GM12878 (cell line): ENCODE measurements at regions not wholly inside any gene's neighbourhood (a gene's known extent, or its start where the extent isn't known, plus 50 kb on each side); places are given as distances from the start of the nearest gene placed in this dataset.

Experiments used
- ATAC-seq: fragments of 200-7000 bp; cut with Tn5 transposase; 3 replicates; pipeline ENCODE4 v1.9.1; 2020; ENCODE audit warnings: mild to moderate bottlenecking, moderate library complexity
- BruUV-seq: library from RNA; stranded (reverse); fragments of 400-500 nt; replicated peaks from 2 replicates; lab custom pipeline; 2021; lab: Mats Ljungman, UMichigan
- CTCF ChIA-PET: fragments of 300-600 bp; sonication (Branson Sonifier 250); formaldehyde crosslinking; extraction: SDS; loops from one replicate; lab custom pipeline; 2021; ENCODE audit warnings: inconsistent platforms; lab: Yijun Ruan, JAX
- POLR2A ChIA-PET: fragments of 350-600 bp; formaldehyde crosslinking; extraction: SDS; loops from one replicate; lab custom pipeline; 2021; ENCODE audit warnings: inconsistent platforms; lab: Charles Lee
- RAD21 ChIA-PET: fragments of 300-600 bp; sonication (Branson Sonifier 250); formaldehyde crosslinking; loops from one replicate; lab custom pipeline; 2023; ENCODE audit warnings: antibody characterized with exemption; ENCODE audit not compliant: unreplicated experiment; lab: Charles Lee
- SMC1A ChIA-PET: fragments of 300-600 bp; sonication (Branson Sonifier 250); formaldehyde crosslinking; loops from one replicate; lab custom pipeline; 2023; ENCODE audit not compliant: unreplicated experiment, uncharacterized antibody; lab: Charles Lee
- DNase-seq: peaks from one replicate; pipeline ENCODE4 v3.0.0-alpha.2; 2011; ENCODE audit warnings: low read depth, low spot score
- FAIRE-seq: peaks from 3 replicates; lab custom pipeline; 2011; peaks lifted over from hg19 to GRCh38; lab: Jason Lieb, UNC
- H2AFZ ChIP-seq: 2 replicates; pipeline ENCODE4 v1.6.0; 2011; ENCODE audit warnings: low read depth, low read length, control low read depth; ENCODE audit not compliant: control insufficient read depth
- H3K27ac ChIP-seq: 2 replicates; pipeline ENCODE4 v1.5.1; 2011; ENCODE audit warnings: control low read depth; ENCODE audit not compliant: control insufficient read depth, insufficient read depth
- H3K27me3 ChIP-seq, 2 experiments: replicated peaks in 1 of 2; 2 replicates each; pipeline versions ENCODE4 v1.6.0 to v1.6.1; 2011; ENCODE audit warnings: low read length in 1 of 2; ENCODE audit not compliant: control insufficient read depth in 2 of 2, insufficient read depth in 2 of 2
- H3K36me3 ChIP-seq, 2 experiments: 2 replicates each; pipeline ENCODE4 v1.5.1; 2011; ENCODE audit warnings: low read length in 1 of 2; ENCODE audit not compliant: control insufficient read depth in 2 of 2, insufficient read depth in 2 of 2
- H3K4me1 ChIP-seq: 2 replicates; pipeline ENCODE4 v1.6.1; 2011; ENCODE audit warnings: mild to moderate bottlenecking, low read length, moderate library complexity, mixed read lengths; ENCODE audit not compliant: control insufficient read depth, insufficient read depth
- H3K4me2 ChIP-seq: 2 replicates; pipeline ENCODE4 v1.6.0; 2011; ENCODE audit warnings: control low read depth; ENCODE audit not compliant: control insufficient read depth, insufficient read depth
- H3K4me3 ChIP-seq: fragments of 200-600 bp; sonication (generic); 2 replicates; pipeline ENCODE4 v1.5.1; 2016
- H3K79me2 ChIP-seq: 2 replicates; pipeline ENCODE4 v1.6.0; 2011; ENCODE audit warnings: low read length; ENCODE audit not compliant: control insufficient read depth, insufficient read depth
- H3K9ac ChIP-seq: 2 replicates; pipeline ENCODE4 v1.8.0; 2011; ENCODE audit warnings: low read length, control low read depth, mixed read lengths; ENCODE audit not compliant: control insufficient read depth, insufficient read depth
- H3K9me3 ChIP-seq: replicated peaks from 3 replicates; pipeline ENCODE4 v1.5.1; 2011; ENCODE audit warnings: mild to moderate bottlenecking, low read length; ENCODE audit not compliant: control insufficient read depth, insufficient read depth
- H4K20me1 ChIP-seq: 2 replicates; pipeline ENCODE4 v1.6.0; 2011; ENCODE audit not compliant: control insufficient read depth, insufficient read depth
- ASH2L ChIP-seq: fragments of 300-600, 200-600 bp; sonication (generic); IDR thresholded peaks from 2 replicates; pipeline ENCODE4 v1.6.1; 2017; ENCODE audit warnings: low read depth, mild to moderate bottlenecking, borderline replicate concordance
- ATF7 ChIP-seq: fragments of 450-650 bp; IDR thresholded peaks from 2 replicates; pipeline ENCODE4 v1.6.1; 2016; ENCODE audit warnings: low read depth, mild to moderate bottlenecking
- CHD2 ChIP-seq: IDR thresholded peaks from 2 replicates; pipeline ENCODE4 v1.6.1; 2011; ENCODE audit warnings: low read depth, low read length, improper control_type of control experiment, borderline replicate concordance
- E2F8 ChIP-seq: fragments of 450-650 bp; IDR thresholded peaks from 2 replicates; pipeline ENCODE4 v1.6.1; 2018; ENCODE audit warnings: mild to moderate bottlenecking, low read depth, moderate library complexity; ENCODE audit not compliant: partially characterized antibody
- E4F1 ChIP-seq: fragments of 450-650 bp; IDR thresholded peaks from 2 replicates; pipeline ENCODE4 v1.6.1; 2018; ENCODE audit warnings: borderline replicate concordance, mild to moderate bottlenecking; ENCODE audit not compliant: partially characterized antibody
- HDAC2 ChIP-seq: fragments of 200-600 bp; sonication (generic); IDR thresholded peaks from 2 replicates; pipeline ENCODE4 v1.6.1; 2017
- LARP7 ChIP-seq: fragments of 450-650 bp; IDR thresholded peaks from 2 replicates; pipeline ENCODE4 v1.6.1; 2017; ENCODE audit warnings: mild to moderate bottlenecking
- MEF2A ChIP-seq: IDR thresholded peaks from 2 replicates; pipeline ENCODE4 v1.6.1; 2011; ENCODE audit warnings: low read depth, mild to moderate bottlenecking, low read length, moderate library complexity; ENCODE audit not compliant: insufficient read depth
- RUNX3 ChIP-seq: IDR thresholded peaks from 2 replicates; pipeline ENCODE4 v1.6.1; 2012; ENCODE audit warnings: low read length, inconsistent platforms
- SMARCA5 ChIP-seq: fragments of 450-650 bp; IDR thresholded peaks from 2 replicates; pipeline ENCODE4 v1.6.1; 2017; ENCODE audit warnings: mild to moderate bottlenecking
- WGBS: methylation state at CpG from one replicate; pipeline ENCODE4 v1.1.6; 2016; ENCODE audit warnings: low lambda C conversion rate; ENCODE audit not compliant: insufficient replicate concordance, insufficient coverage; ENCODE audit errors: missing lambda C conversion rate; 5-methylcytosine and 5-hydroxymethylcytosine counted together
- in situ Hi-C: fragments of 300-500 bp; cut with MboI; formaldehyde crosslinking; loops from 9 replicates; pipeline ENCODE4 v1.14.3; 2018; ENCODE audit warnings: mixed read lengths
- intact Hi-C: fragments of 100-400 bp; cut with micrococcal nuclease; formaldehyde crosslinking; loops from one replicate; pipeline ENCODE4 v1.14.2; 2022; ENCODE audit not compliant: unreplicated experiment
- TF ChIP-seq, protein P1 (sequence below): fragments of 450-650 bp; IDR thresholded peaks from 2 replicates; pipeline ENCODE4 v1.6.1; 2017; ENCODE audit warnings: mild to moderate bottlenecking, low read depth, inconsistent platforms; ENCODE audit not compliant: poor library complexity, severe bottlenecking

DNA sequence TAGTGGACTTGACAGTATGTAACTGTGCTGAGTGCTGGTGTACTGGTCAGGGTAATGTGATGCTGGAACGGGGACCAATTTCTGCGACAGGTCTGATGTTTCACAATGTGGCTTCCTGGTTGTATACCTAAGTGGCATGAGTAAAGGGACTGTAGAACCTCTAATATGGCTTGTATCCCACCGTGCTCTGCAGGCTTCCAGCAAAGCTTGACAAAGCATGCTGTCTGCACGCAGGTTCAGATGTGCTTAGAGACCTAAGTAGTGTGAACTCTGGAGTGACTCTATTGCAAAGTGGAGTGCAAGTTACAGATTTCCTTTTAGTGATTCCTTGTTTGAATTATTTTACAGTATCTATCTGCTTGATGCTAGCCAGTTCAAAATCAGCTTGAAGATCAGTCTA, 415.8 kb upstream of the NOVA1 start (continued):
- TF ChIP-seq E4F1 (no peak), E2F8 (no peak), MEF2A (no peak), ATF7 (no peak)
- TF ChIP-seq, all 136 proteins: peak for 0

GRCh38 chr14:27015065-27015464, 417.2 kb upstream of the NOVA1 start:
- H3K4me3 ChIP-seq: no peak overlapping the region
- DNase-seq (no peak), ATAC-seq (no peak), FAIRE-seq (no peak)
- no peaks in the 10 kb centered on the region for H3K9me3 ChIP-seq
- ChIA-PET RAD21 (no interaction called here), POLR2A (no interaction called here), SMC1A (no interaction called here), CTCF (no interaction called here)
- no peak overlapping the region for H2AFZ ChIP-seq
- no peaks in the 10 kb centered on the region for H3K4me1 ChIP-seq
- H3K79me2 ChIP-seq: no peaks in the 10 kb centered on the region
- 0% methylated on average over 1 of the region's 1 CpG for WGBS
- TF ChIP-seq ATF7 (no peak), RUNX3 (no peak), ASH2L (no peak), LARP7 (no peak), CHD2 (no peak), SMARCA5 (no peak), HDAC2 (no peak)
- TF ChIP-seq, protein P1, sequence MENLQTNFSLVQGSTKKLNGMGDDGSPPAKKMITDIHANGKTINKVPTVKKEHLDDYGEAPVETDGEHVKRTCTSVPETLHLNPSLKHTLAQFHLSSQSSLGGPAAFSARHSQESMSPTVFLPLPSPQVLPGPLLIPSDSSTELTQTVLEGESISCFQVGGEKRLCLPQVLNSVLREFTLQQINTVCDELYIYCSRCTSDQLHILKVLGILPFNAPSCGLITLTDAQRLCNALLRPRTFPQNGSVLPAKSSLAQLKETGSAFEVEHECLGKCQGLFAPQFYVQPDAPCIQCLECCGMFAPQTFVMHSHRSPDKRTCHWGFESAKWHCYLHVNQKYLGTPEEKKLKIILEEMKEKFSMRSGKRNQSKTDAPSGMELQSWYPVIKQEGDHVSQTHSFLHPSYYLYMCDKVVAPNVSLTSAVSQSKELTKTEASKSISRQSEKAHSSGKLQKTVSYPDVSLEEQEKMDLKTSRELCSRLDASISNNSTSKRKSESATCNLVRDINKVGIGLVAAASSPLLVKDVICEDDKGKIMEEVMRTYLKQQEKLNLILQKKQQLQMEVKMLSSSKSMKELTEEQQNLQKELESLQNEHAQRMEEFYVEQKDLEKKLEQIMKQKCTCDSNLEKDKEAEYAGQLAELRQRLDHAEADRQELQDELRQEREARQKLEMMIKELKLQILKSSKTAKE: no peak
- H3K9ac ChIP-seq: no peak overlapping the region
- H4K20me1 ChIP-seq: no peaks in the 10 kb centered on the region
- no peaks in the 10 kb centered on the region for H3K27me3 ChIP-seq
- no TSS peak for BruUV-seq
- no peaks in the 10 kb centered on the region for H3K36me3 ChIP-seq
- in situ Hi-C loops: no loop called here
- intact Hi-C loops: no loop called here
- H3K4me2 ChIP-seq: no peak overlapping the region
- no peak overlapping the region for H3K27ac ChIP-seq
